ENCODE measurements at regions not wholly inside any gene's neighbourhood (a gene's known extent, or its start where the extent isn't known, plus 50 kb on each side); places are given as distances from the start of the nearest gene placed in this dataset.

DNA sequence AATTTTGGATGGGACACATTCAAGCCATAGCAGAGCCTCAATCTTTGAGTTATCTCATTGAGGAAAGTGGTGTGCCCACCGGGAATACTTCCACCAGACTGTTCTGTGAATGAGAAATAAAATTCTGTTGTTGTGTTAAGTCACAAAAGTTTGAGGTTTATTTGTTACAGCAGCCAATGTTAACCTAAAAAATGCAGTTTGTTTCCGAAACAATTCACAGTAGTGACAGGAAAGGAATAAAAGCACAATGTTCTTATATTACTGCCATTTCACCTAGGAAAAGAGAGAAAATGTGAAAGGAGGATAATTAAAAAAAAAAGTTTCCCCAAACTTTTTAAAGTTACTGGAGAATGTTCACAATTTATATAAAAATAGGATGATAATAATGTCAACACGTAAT lies 344.6 kb downstream of the CD83 start:
- TF ChIP-seq, protein P1, sequence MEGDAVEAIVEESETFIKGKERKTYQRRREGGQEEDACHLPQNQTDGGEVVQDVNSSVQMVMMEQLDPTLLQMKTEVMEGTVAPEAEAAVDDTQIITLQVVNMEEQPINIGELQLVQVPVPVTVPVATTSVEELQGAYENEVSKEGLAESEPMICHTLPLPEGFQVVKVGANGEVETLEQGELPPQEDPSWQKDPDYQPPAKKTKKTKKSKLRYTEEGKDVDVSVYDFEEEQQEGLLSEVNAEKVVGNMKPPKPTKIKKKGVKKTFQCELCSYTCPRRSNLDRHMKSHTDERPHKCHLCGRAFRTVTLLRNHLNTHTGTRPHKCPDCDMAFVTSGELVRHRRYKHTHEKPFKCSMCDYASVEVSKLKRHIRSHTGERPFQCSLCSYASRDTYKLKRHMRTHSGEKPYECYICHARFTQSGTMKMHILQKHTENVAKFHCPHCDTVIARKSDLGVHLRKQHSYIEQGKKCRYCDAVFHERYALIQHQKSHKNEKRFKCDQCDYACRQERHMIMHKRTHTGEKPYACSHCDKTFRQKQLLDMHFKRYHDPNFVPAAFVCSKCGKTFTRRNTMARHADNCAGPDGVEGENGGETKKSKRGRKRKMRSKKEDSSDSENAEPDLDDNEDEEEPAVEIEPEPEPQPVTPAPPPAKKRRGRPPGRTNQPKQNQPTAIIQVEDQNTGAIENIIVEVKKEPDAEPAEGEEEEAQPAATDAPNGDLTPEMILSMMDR (IDR thresholded peaks at IDR 0.05): no peak
- TF ChIP-seq POLR2AphosphoS5 (IDR thresholded peaks at IDR 0.05): no peak

Data from sigmoid colon (tissue), 4 donors.